ENCODE measurements at regions not wholly inside any gene's neighbourhood (a gene's known extent, or its start where the extent isn't known, plus 50 kb on each side); places are given as distances from the start of the nearest gene placed in this dataset.

GRCh38 chr12:93169536-93169935, 208.2 kb upstream of the NUDT4 start:
- no peak for TF ChIP-seq CTCF (conservative IDR thresholded peaks at IDR 0.05; ENCODE audit: low read depth, low read length)
- no peak for TF ChIP-seq EZH2 (IDR thresholded peaks at IDR 0.05; ENCODE audit: borderline replicate concordance, low read depth, low read length, poor library complexity, severe bottlenecking)
